ENCODE measurements at regions not wholly inside any gene's neighbourhood (a gene's known extent, or its start where the extent isn't known, plus 50 kb on each side); places are given as distances from the start of the nearest gene placed in this dataset.

- DNase-seq: no peak
These were observed 95.8 kb upstream of the LDB2 start for GRCh38 chr4:16993956-16994840.

- DNase-seq: no peak
These were observed 94.3 kb upstream of the LDB2 start for GRCh38 chr4:16992566-16993225.

GRCh38 chr4:16991450-16991849, 93.0 kb upstream of the LDB2 start:
- DNase-seq: no peak

- DNase-seq: no peak
These were observed 90.9 kb upstream of the LDB2 start for GRCh38 chr4:16989371-16989770.

GRCh38 chr4:16988814-16989213, 90.4 kb upstream of the LDB2 start:
- no peak for DNase-seq

- DNase-seq: no peak
These were observed 78.6 kb upstream of the LDB2 start for GRCh38 chr4:16977081-16977480.

- no peak for DNase-seq
These were observed 71.3 kb upstream of the LDB2 start for GRCh38 chr4:16969696-16970135.

- no peak for DNase-seq
These were observed 69.3 kb upstream of the LDB2 start for GRCh38 chr4:16967722-16968121.

- no peak for DNase-seq
These were observed 60.9 kb upstream of the LDB2 start for GRCh38 chr4:16959305-16959704.

- DNase-seq: no peak
These were observed 54.6 kb upstream of the LDB2 start for GRCh38 chr4:16952896-16953630.

- no peak for DNase-seq
These were observed 54.0 kb upstream of the LDB2 start for GRCh38 chr4:16952462-16952871.

Measured in activated CD4-positive, CD25-positive, alpha-beta regulatory T cell (primary cell).